PFSK-1 (cell line): ENCODE measurements at regions not wholly inside any gene's neighbourhood (a gene's known extent, or its start where the extent isn't known, plus 50 kb on each side); places are given as distances from the start of the nearest gene placed in this dataset.

ENCODE experiments used
- POLR2AphosphoS5 ChIP-seq: IDR thresholded peaks from 2 replicates; pipeline ENCODE4 v1.6.1; 2012; ENCODE audit warnings: low read depth, mild to moderate bottlenecking, control low read depth, low read length, moderate library complexity
- REST ChIP-seq, 2 experiments: IDR thresholded peaks; 2 replicates each; pipeline versions ENCODE4 v1.6.1 to v1.8.0; 2011 to 2012; ENCODE audit warnings: low read depth in 2 of 2, low read length in 2 of 2, control low read depth in 1 of 2, inconsistent platforms in 1 of 2, mild to moderate bottlenecking in 1 of 2, moderate library complexity in 1 of 2; ENCODE audit not compliant: insufficient read depth in 1 of 2
- TAF1 ChIP-seq: IDR thresholded peaks from 2 replicates; pipeline ENCODE4 v1.6.1; 2012; ENCODE audit warnings: low read length, control low read depth, borderline replicate concordance; ENCODE audit not compliant: insufficient read depth

- TF ChIP-seq POLR2AphosphoS5 (no peak), REST (IDR thresholded peaks at IDR 0.05; ENCODE audit: insufficient read depth in 1 of 2, low read depth in 2 of 2, low read length in 2 of 2) (no peak), TAF1 (no peak)
Measured at GRCh38 chr11:79617561-79617960, 176.7 kb upstream of the TENM4 start.
